K562 (cell line): ENCODE measurements at regions not wholly inside any gene's neighbourhood (a gene's known extent, or its start where the extent isn't known, plus 50 kb on each side); places are given as distances from the start of the nearest gene placed in this dataset.

Experiments
- ATAC-seq: fragments of 200-7000 bp; cut with Tn5 transposase; 3 replicates; pipeline ENCODE4 v1.9.1; 2020; ENCODE audit warnings: moderate library complexity
- BruUV-seq: library from RNA; stranded (reverse); fragments of 400-500 nt; replicated peaks from 2 replicates; lab custom pipeline; 2021; lab: Mats Ljungman, UMichigan
- CTCF ChIA-PET: fragments of 300-600 bp; formaldehyde crosslinking; extraction: SDS; loops from one replicate; lab custom pipeline; 2021; ENCODE audit warnings: low intra/inter-chr PET ratio; lab: Yijun Ruan, JAX
- POLR2A ChIA-PET: fragments of 300-600, 350-650 bp; sonication (Branson Sonifier 250); formaldehyde crosslinking; extraction: SDS; loops from one replicate; lab custom pipeline; 2021; ENCODE audit warnings: antibody characterized with exemption, inconsistent platforms; lab: Yijun Ruan, JAX
- DNase-seq, 4 experiments: peaks; one replicate each; pipeline versions ENCODE4 v3.0.0 to v3.0.0-alpha.2; 2011 to 2018; ENCODE audit warnings: low spot score in 3 of 4, mixed read lengths in 3 of 4; ENCODE audit errors: extremely low read depth in 1 of 4
- FAIRE-seq: peaks from 2 replicates; lab custom pipeline; 2011; peaks lifted over from hg19 to GRCh38; lab: Jason Lieb, UNC
- H2AFZ ChIP-seq: 2 replicates; pipeline ENCODE4 v1.6.0; 2011; ENCODE audit warnings: low read depth, low read length, control low read depth, inconsistent platforms
- H3K27ac ChIP-seq: fragments of 200-600 bp; 3 replicates; pipeline ENCODE4 v1.8.0; 2011; ENCODE audit warnings: low read depth, mild to moderate bottlenecking, control low read depth, inconsistent platforms, low read length, moderate library complexity, mixed read lengths; ENCODE audit errors: extremely low read depth
- H3K27me3 ChIP-seq, 2 experiments: fragments of 300-600 bp in 1 of 2; 2 replicates in 1 of 2; 3 replicates in 1 of 2; pipeline versions ENCODE4 v1.6.0 to v1.8.0; 2011; ENCODE audit warnings: inconsistent platforms in 2 of 2, low read length in 2 of 2, mild to moderate bottlenecking in 1 of 2, mixed read lengths in 1 of 2, moderate library complexity in 1 of 2; ENCODE audit not compliant: control insufficient read depth in 2 of 2, insufficient read depth in 2 of 2
- H3K36me3 ChIP-seq: fragments of 300-600 bp; 3 replicates; pipeline ENCODE4 v1.8.0; 2011; ENCODE audit warnings: mild to moderate bottlenecking, low read length, inconsistent platforms; ENCODE audit not compliant: control insufficient read depth, insufficient read depth
- H3K4me1 ChIP-seq, 2 experiments: fragments of 200-600 bp in 1 of 2; replicated peaks in 1 of 2; 2 replicates in 1 of 2; 3 replicates in 1 of 2; pipeline versions ENCODE4 v1.5.1 to v1.8.0; 2011; ENCODE audit warnings: inconsistent platforms in 2 of 2, low read length in 2 of 2, mild to moderate bottlenecking in 1 of 2, mixed read lengths in 1 of 2, moderate library complexity in 1 of 2; ENCODE audit not compliant: control insufficient read depth in 2 of 2, insufficient read depth in 2 of 2
- H3K4me2 ChIP-seq: 2 replicates; pipeline ENCODE4 v1.6.1; 2011; ENCODE audit warnings: low read length, control low read depth, inconsistent platforms, mixed read lengths; ENCODE audit not compliant: insufficient read depth
- H3K4me3 ChIP-seq: fragments of 200-600 bp; sonication (generic), shearing (Covaris generic); 2 replicates; pipeline ENCODE4 v1.5.1; 2016; ENCODE audit warnings: control low read depth, inconsistent platforms
- H3K79me2 ChIP-seq: fragments of 200-600 bp; 3 replicates; pipeline ENCODE4 v1.8.0; 2011; ENCODE audit warnings: low read length, inconsistent platforms; ENCODE audit not compliant: control insufficient read depth, insufficient read depth
- H3K9ac ChIP-seq, 2 experiments: 2 replicates each; pipeline versions ENCODE4 v1.6.0 to v1.6.1; 2011; ENCODE audit warnings: low read depth in 2 of 2, low read length in 2 of 2, control low read depth in 1 of 2, inconsistent platforms in 1 of 2, mild to moderate bottlenecking in 1 of 2, mixed read lengths in 1 of 2; ENCODE audit not compliant: insufficient read depth in 1 of 2
- H3K9me1 ChIP-seq: one replicate; pipeline ENCODE4 v1.6.0; 2011; ENCODE audit warnings: inconsistent platforms, mild to moderate bottlenecking, low read length, moderate library complexity; ENCODE audit not compliant: control insufficient read depth, insufficient read depth
- H3K9me3 ChIP-seq: replicated peaks from 2 replicates; pipeline ENCODE4 v1.5.1; 2011; ENCODE audit warnings: low read depth, low read length, inconsistent platforms; ENCODE audit not compliant: control insufficient read depth, insufficient read depth
- H4K20me1 ChIP-seq: replicated peaks from 2 replicates; pipeline ENCODE4 v1.6.1; 2011; ENCODE audit warnings: low read length, inconsistent platforms, mixed read lengths; ENCODE audit not compliant: control insufficient read depth, insufficient read depth
- ARNT ChIP-seq, 2 experiments: fragments of 450-650 bp; IDR thresholded peaks; 2 replicates each; pipeline ENCODE4 v1.6.1; 2016; ENCODE audit warnings: mild to moderate bottlenecking in 1 of 2
- CGGBP1 ChIP-seq: fragments of 250-450 bp; sonication (Bioruptor Pico); IDR thresholded peaks from 2 replicates; pipeline ENCODE4 v1.9.0; 2021; ENCODE audit warnings: mild to moderate bottlenecking
- EHMT2 ChIP-seq: fragments of 450-650 bp; IDR thresholded peaks from 2 replicates; pipeline ENCODE4 v1.6.1; 2018; ENCODE audit warnings: antibody characterized with exemption
- FOXA3 ChIP-seq, 2 experiments: fragments of 450-650 bp in 1 of 2; sonication (generic) in 1 of 2; formaldehyde crosslinking; IDR thresholded peaks in 1 of 2; conservative IDR thresholded peaks in 1 of 2; 2 replicates each; pipeline versions ENCODE4 v1.4.0 to v1.8.0; 2020 to 2022; ENCODE audit warnings: mild to moderate bottlenecking in 2 of 2, missing genetic modification reagents in 1 of 2
- MEF2A ChIP-seq: IDR thresholded peaks from 2 replicates; pipeline ENCODE4 v1.6.1; 2011; ENCODE audit warnings: low read depth, mild to moderate bottlenecking, low read length, moderate library complexity; ENCODE audit not compliant: control insufficient read depth
- MTF1 ChIP-seq: fragments of 250-450 bp; sonication (Bioruptor Pico); IDR thresholded peaks from 2 replicates; pipeline ENCODE4 v1.9.0; 2021; ENCODE audit warnings: moderate library complexity, mild to moderate bottlenecking, inconsistent platforms, borderline replicate concordance
- SIN3A ChIP-seq, 2 experiments: fragments of 150-350 bp in 1 of 2; IDR thresholded peaks; 2 replicates each; pipeline ENCODE4 v1.6.1; 2011 to 2016; ENCODE audit warnings: borderline replicate concordance in 2 of 2, low read depth in 2 of 2, low read length in 2 of 2, mild to moderate bottlenecking in 2 of 2, moderate library complexity in 2 of 2; ENCODE audit not compliant: control insufficient read depth in 1 of 2
- SNIP1 ChIP-seq: fragments of 450-650 bp; IDR thresholded peaks from 2 replicates; pipeline ENCODE4 v1.7.1; 2017; ENCODE audit warnings: low read depth, mild to moderate bottlenecking
- THRB ChIP-seq: fragments of 450-650 bp; formaldehyde crosslinking; conservative IDR thresholded peaks from 2 replicates; pipeline ENCODE4 v1.4.0; 2022; ENCODE audit warnings: mild to moderate bottlenecking, missing genetic modification characterization
- ZBTB26 ChIP-seq: fragments of 450-650 bp; formaldehyde crosslinking; IDR thresholded peaks from 2 replicates; pipeline ENCODE4 v1.4.0; 2022; ENCODE audit warnings: missing genetic modification characterization
- ZC3H11A ChIP-seq: IDR thresholded peaks from 2 replicates; pipeline ENCODE4 v1.6.1; 2012; ENCODE audit warnings: low read depth, low read length, improper control_type of control experiment
- ZFP1 ChIP-seq: fragments of 450-650 bp; formaldehyde crosslinking; IDR thresholded peaks from 2 replicates; pipeline ENCODE4 v1.4.0; 2020; ENCODE audit warnings: mild to moderate bottlenecking, mixed read lengths
- ZKSCAN8 ChIP-seq: fragments of 200-800 bp; sonication (Bioruptor generic); IDR thresholded peaks from 2 replicates; pipeline ENCODE4 v1.6.1; 2016; ENCODE audit warnings: missing genetic modification characterization, missing compliant biosample characterization
- ZNF232 ChIP-seq: sonication (generic); formaldehyde crosslinking; IDR thresholded peaks from 2 replicates; pipeline ENCODE4 v1.8.0; 2022; ENCODE audit warnings: mild to moderate bottlenecking, missing genetic modification reagents
- WGBS: fragments of 100-300 bp; shearing (Covaris generic); methylation state at CpG from one replicate; pipeline ENCODE4 v1.1.6; 2016; ENCODE audit warnings: low coverage, mixed read lengths; ENCODE audit not compliant: insufficient coverage; ENCODE audit errors: missing lambda C conversion rate; 5-methylcytosine and 5-hydroxymethylcytosine counted together
- in situ Hi-C: fragments of 300-500 bp; cut with MboI; formaldehyde crosslinking; loops from 4 replicates; pipeline ENCODE4 v1.15.0; 2018; ENCODE audit warnings: inconsistent platforms, mixed read lengths
- intact Hi-C: fragments of 100-400 bp; cut with micrococcal nuclease; formaldehyde crosslinking; loops from 2 replicates; pipeline ENCODE4 v1.14.2; 2022

GRCh38 chr6:156419594-156419993 is 357.6 kb upstream of the ARID1B start:
- no peak overlapping the region for H3K27ac ChIP-seq
- no peaks in the 10 kb centered on the region for H3K36me3 ChIP-seq
- FAIRE-seq (no peak), ATAC-seq (no peak)
- no peaks in the 10 kb centered on the region for H3K27me3 ChIP-seq
- intact Hi-C loops = no loop called here
- POLR2A ChIA-PET = no interaction called here
- H3K9ac ChIP-seq = no peak overlapping the region
- no peaks in the 10 kb centered on the region for H3K9me3 ChIP-seq
- peaks cover 2 to 7% of the 10 kb centered on the region in 2 experiments; a peak in 3 of 5 replicates for H3K4me1 ChIP-seq
- CTCF ChIA-PET = no interaction called here
- WGBS = 14% methylated on average over 2 of the region's 2 CpGs
- no TSS peak for BruUV-seq
- no peaks in the 10 kb centered on the region for H3K79me2 ChIP-seq
- no peak overlapping the region for H2AFZ ChIP-seq
- no peak overlapping the region for H3K4me3 ChIP-seq
- TF ChIP-seq SIN3A (IDR thresholded peaks at IDR 0.05; ENCODE audit: borderline replicate concordance in 2 of 2, control insufficient read depth in 1 of 2, low read depth in 2 of 2, low read length in 2 of 2) (no peak), THRB (CRISPR knock-in tag) (no peak), ZC3H11A (no peak), ZFP1 (no peak), FOXA3 (CRISPR knock-in tag; conservative IDR thresholded peaks at IDR 0.05 in 1 of 2, IDR thresholded peaks at IDR 0.05 in 1 of 2) (no peak), ARNT (IDR thresholded peaks at IDR 0.05) (no peak), MTF1 (no peak), ZKSCAN8 (CRISPR knock-in tag) (no peak), SNIP1 (no peak), ZNF232 (CRISPR knock-in tag) (no peak), CGGBP1 (CRISPR knock-in tag) (no peak), MEF2A (no peak), ZBTB26 (no peak), EHMT2 (no peak)
- TF ChIP-seq, all 486 proteins: peak for 0
- in situ Hi-C loops = no loop called here
- H4K20me1 ChIP-seq = no peaks in the 10 kb centered on the region
- H3K9me1 ChIP-seq = no peaks in the 10 kb centered on the region
- no peak overlapping the region for H3K4me2 ChIP-seq
- no peak for DNase-seq
